ENCODE measurements at regions not wholly inside any gene's neighbourhood (a gene's known extent, or its start where the extent isn't known, plus 50 kb on each side); places are given as distances from the start of the nearest gene placed in this dataset.
"Not testable (repeated sequence)": the region's sequence is repeated elsewhere in the genome, so short reads cannot be mapped to it uniquely, and the experiment has no call there.

DNA sequence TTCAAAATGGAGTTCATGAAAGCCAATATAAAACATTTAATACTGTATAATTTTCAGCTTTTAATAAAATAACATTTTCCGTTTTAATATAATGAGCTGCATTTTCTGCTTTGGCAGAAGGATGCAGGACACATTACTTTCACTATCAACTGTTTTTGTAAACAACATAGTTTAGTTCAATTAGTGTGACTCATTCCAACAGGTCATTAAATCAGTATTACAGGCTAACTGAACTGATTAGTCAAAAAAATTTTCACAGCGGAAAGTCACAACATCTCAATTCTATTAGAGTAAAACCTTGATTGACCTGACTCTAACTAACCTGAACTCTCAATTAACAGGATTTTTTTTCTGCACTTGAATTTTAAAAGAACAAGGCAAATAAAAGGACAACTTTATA lies 151.2 kb upstream of the AMOT start:
- DNase-seq = no peak

DNA sequence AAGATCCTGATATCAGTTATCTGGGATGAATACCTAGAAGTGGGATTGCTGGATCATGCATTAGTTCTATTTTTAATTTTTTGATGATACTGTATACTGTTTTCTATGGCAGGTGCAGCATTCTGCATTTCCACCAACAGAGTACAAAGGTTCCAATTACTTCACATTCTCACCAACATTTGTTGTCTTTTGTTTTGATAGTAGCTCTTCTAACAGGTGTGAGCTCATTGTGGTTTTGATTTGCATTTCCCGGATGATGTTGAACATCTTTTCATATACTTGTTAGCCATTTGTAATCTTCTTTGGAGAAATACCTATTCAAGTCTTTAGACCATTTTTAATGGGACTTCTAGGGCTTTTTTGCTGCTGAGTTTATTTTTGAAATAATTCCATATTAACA lies 139.2 kb upstream of the AMOT start:
- no peak for DNase-seq

GRCh38 chrX:112968351-112969133 lies 127.9 kb upstream of the AMOT start:
- DNase-seq = no peak

GRCh38 chrX:112967903-112968302 lies 127.3 kb upstream of the AMOT start:
- no peak for DNase-seq

- DNase-seq = no peak
These were observed 126.7 kb upstream of the AMOT start for GRCh38 chrX:112967341-112967740.

DNA sequence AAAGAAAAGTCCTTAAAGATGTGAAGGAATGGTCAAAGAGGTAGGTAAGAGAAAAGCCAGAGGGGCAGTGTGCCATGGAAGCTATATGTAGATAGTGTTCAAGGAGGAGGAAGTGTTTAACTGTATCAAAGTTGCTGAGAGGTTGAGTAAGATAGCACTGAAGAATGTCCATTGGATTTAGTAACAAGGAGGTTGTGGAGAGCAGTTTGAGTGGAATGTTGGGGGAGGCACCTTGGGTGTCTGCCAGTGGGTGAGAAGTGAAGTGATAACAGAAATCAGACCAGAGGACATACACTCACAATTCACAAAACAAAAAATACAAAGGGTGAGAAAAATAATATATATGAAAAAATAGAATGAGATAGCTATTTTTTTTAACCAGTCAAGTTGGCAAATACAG lies 121.3 kb upstream of the AMOT start:
- DNase-seq = no peak

DNA sequence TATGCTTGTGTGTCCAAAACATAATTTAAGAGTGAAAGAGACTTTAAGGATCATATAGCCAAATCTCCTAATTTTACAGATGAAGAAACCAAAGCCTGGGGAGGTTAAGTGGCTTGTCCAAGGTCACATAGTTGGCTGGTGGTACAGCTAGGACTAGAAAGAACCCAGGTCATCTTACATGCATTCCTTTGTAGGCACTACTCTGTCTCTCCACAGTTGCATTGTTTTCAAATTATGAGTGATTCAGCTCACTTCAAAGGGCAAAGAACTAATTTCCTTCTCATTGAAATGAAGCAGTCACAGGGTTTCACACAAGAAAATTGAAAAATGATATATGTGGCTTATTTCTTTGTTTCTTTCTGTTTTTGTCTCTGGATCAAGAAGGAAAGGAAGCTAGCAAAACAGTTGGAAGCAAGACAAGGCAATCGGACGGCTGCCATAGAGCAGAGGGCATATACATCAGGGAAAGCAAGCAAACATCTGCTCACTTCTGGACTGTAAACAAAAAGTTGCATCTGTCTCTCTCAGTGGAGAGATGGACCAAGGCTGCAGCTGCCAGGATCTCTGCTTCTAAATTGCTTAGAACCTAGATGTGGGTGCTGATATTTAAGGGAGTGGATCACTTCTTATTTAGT lies 107.5 kb upstream of the AMOT start:
- no peak for DNase-seq

- DNase-seq = no peak
These were observed 105.6 kb upstream of the AMOT start for GRCh38 chrX:112946227-112946626.

GRCh38 chrX:112945826-112946225 lies 105.2 kb upstream of the AMOT start:
- DNase-seq = no peak

DNA sequence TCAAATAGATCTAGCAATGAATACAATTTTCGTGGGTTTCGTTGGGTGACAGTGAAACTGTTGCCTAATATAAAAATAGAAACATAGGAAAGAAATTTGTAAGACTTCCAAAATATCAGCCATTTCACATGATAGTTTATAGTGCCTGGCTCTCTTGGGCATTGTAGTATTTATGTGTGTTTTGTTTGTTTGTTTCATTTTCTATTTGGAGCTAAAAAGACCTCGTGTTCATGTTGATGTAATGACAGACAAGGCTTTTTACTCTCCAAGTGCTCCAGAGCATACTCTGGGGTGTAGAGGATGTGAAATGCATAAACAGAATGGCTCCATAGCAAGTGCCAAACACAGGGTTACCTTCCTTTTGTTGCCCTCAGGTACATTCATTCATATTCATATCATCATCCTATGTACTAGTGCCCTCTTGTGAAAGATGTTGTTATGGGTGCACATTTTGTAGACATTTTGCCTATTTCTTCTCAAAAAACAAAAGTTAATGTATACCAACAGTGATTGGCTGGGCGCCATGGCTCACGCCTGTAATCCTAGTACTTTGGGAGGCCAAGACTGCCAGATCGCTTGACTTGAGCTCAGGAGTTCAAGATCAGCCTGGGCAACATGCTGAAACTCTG lies 100.7 kb upstream of the AMOT start:
- no peak for DNase-seq

DNA sequence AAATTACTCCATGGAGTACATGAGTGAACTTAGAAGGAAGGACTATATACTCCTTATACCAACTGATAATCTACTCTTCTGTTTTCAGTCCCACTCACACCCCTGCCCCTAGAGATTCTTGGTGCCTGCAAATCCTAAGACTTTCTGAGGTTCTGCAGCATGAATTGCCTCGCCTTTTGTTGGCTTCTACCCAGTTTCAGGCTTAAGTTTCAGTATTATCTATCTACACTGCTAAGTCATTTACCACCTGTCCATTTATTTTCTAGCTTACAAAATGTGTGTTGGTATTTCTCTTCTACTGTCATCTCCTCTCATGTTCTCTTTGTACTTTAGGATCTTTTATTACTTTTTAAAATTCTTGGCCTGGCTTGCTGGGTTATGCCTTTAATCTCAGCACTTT lies 94.4 kb upstream of the AMOT start:
- no peak for DNase-seq

DNA sequence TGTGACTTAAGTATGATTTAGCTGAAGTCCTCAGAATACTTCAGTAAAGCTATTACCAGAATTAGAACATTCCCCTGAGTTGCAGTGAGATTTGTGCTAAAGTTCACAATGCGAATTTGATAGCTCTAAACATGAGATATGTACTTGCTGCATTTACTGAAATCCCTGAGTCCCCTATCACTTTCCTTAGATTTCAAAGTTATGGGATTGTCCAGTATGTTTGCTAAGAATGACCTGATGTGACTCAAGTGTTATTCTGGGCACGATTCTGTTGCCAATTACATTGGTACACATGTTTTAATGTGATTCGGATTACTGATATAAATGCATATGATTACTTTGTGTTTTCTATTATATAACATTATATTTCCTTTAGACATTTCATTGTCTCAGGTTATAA lies 91.3 kb upstream of the AMOT start:
- DNase-seq = no peak

- no peak for DNase-seq
These were observed 90.8 kb upstream of the AMOT start for GRCh38 chrX:112931478-112931877.

DNA sequence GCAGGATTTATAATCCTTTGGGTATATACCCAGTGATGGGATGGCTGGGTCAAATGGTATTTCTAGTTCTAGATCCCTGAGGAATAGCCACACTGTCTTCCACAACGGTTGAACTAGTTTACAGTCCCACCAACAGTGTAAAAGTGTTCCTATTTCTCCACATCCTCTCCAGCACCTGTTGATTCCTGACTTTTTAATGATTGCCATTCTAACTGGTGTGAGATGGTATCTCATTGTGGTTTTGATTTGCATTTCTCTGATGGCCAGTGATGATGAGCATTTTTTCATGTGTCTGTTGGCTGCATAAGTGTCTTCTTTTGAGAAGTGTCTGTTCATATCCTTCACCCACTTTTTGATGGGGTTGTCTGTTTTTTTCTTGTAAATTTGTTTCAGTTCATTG lies 82.8 kb upstream of the AMOT start:
- not testable (repeated sequence) for DNase-seq

- no peak for DNase-seq
These were observed 73.2 kb upstream of the AMOT start for GRCh38 chrX:112913807-112914206.

DNA sequence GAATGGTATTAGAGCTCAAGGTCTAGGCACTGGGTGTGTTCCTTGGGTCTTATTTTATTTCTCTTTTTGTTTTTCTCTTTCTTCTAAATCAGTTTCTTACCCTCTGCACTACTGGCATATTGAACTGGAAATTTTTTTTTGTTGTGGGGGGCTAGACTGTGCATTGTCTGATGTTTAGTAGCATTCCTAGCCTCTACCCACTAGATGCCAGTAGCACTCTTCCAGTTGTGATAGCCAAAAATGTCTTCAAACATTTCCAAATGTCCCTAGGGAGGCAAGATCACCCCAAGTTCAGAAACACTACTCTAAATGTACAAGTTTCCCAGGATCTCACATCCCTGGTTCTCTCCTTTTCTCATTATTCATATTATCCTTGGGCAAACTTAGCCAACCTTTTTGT lies 69.8 kb upstream of the AMOT start:
- no peak for DNase-seq

DNA sequence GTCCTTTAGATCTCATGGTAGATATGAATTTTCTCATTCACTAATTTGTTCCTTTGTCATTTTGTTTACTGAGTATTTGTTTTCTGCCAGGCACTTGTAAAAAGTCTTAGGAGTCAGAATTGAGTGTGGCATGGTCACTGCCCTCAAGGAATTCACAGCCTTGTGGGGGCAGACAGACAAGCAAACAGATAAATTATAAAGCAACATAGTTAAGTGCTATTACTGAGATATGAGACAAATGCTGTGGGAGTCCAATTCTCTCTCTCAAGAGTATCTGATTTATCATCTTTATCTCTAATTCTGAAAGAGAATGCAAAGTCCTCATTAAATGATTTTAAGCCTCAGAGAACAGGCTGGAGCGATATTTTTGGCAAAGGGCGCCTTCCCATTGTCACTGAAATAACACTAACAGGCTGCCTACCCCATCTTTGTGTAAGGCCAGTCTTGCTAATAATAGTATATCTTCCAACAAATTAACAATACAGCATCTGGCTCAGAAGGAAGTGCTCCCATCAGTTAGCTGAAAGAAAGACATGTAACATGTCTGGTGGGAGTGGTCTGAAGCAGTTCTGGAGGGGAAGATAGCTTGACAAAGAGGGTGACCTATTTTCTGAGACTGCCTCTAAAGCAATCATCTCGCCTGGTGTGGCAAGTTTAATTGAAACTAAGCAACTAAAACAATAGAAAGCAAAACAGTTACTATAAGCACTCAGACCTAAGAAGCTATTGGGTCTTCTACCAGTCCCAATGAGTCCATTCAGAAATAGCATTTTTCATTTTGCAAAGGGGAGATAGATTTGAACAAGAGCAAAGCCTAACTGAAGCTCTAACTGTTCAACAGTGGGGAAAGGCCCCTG lies 61.5 kb upstream of the AMOT start:
- DNase-seq = no peak

- DNase-seq = no peak
These were observed 55.4 kb upstream of the AMOT start for GRCh38 chrX:112896051-112896450.

Data from suppressor macrophage treated with lipopolysaccharide for 4 hours (primary cell).